HG03103 (cell line): ENCODE measurements at regions not wholly inside any gene's neighbourhood (a gene's known extent, or its start where the extent isn't known, plus 50 kb on each side); places are given as distances from the start of the nearest gene placed in this dataset.
"Not testable (repeated sequence)": the region's sequence is repeated elsewhere in the genome, so short reads cannot be mapped to it uniquely, and the experiment has no call there.

Experiments used
- ATAC-seq: cut with Tn5 transposase; IDR thresholded peaks from one replicate; pipeline ENCODE4 v1.9.1; 2021; ENCODE audit warnings: low read depth; ENCODE audit not compliant: unreplicated experiment

DNA sequence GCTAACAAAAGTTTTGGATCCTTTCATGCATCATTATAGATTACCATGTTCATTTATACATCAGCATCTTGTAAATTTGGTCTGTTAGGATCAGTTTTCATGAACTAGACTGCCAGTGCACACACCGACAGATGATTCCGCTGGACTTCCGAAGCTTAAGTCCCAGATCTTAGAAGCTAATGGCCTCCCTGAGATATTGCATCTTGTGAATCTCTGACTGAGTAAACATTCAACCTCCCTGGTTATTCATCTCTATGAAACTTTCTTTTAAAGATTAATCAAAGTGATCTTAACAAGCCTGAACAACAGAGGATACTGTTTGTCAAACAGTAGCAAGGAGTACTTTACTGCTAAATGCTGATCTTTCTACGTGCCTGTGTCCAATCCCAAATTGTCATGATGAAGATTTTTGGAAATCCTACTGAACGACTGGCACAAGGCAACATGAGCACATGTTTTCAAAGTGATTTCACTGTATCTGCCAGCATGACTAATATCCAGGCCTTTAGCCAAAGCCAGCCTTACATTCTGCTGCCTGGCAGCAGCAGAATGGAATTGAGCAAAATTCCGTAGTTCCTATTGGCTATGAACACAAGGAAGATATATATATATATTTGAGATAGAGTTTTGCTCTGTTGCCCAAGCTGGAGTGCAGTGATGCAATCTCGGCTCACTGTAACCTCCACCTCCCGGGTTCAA is 91.3 kb upstream of the ANK3 start:
- ATAC-seq, result no peak

DNA sequence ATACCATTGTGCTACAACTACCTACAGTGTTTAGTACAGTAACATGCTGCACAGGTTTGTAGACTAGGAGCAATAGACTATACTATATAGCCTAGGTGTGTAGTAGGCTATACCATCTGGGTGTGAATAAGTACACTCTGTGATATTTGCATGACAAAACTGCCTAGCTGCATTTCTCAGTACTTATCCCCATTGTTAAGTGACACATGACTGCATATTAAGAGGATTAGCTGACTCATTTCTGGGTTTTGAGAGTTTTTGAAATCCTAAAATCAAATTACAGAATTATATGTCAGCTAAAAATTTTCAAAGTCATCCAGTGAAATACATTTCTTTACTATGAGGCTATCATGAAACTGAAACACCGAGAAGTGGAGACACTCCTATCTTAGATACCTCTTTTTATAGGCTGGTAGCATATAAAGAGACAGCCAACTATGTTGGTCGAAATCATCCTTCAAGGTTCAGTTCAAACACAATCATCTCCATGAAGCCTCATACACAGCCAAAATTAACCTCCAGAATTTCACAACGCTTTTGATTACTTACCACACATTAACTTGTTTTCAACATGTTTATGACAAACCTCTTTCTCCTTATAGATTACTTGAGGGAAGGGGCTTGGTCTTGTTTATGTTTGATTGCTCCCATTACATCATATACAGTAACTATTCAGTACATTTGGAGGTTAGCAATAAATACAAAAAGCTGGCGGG is 89.8 kb upstream of the ANK3 start:
- no peak for ATAC-seq

DNA sequence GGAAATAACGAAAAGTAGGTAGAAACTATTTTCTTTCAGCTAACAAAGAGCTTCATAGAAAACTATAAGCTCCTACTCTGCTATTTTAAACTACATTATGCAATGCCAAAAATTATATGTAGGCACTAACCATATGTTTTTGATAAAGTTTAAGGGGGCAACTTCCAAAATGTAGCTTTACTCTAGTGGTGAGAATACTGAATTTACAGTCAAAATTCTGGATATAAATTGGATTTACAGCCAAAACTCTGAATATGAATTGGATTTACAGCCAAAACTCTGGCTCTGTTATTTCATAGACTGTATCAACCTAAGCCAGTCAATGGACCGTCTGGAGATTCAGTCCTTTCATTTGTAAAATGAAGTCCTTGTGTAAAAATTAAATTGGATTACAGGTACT is 86.8 kb upstream of the ANK3 start:
- no peak for ATAC-seq

DNA sequence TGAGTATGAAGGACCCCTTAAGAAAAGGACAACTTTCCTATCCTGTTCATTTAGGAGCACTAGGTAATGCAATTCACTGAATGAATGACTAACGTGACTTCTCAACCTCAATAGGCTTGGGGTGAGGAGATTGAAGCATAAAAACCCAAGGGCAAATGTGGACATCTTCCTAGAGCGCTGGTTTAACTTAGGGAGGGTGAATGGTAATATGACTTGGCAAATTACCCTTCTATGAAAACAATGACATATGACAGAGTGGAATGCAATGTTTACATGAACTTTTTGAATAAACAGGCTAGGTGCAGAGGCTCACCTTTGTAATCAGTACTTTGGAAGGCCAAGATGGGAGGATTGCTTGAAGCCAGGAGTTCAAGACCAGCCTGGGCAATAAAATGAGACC is 83.9 kb upstream of the ANK3 start:
- ATAC-seq, result no peak

DNA sequence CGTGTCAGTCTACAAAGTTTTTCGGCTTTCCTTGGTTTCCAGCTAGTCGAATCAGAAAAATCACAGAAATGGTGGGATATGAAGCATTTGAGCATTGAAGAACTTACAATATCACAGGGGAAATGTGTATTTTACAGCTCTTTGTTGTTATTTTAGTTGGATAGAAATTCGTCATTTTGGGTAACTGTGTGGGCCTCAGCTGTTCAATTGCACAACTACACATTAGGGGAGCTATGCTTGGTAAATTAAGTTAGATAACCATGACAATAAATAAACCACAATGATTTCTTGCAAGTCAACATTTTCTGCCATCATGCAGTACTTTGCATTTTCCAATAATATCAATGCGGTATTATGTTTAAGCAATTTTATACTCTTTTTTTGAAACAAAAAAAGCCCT is 80.4 kb upstream of the ANK3 start:
- ATAC-seq, result no peak

DNA sequence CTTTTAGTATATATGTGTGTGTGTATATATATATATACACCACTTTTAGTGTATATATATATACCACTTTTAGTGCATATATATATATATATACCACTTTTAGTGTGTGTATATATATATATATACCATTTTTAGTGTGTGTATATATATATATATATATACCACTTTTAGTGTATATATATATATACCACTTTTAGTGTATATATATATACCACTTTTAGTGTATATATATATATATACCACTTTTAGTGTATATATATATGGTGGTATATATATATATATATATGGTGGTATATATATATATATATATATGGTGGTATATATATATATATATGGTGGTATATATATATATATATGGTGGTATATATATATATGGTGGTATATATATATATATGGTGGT is 79.5 kb upstream of the ANK3 start:
- ATAC-seq, result not testable (repeated sequence)

DNA sequence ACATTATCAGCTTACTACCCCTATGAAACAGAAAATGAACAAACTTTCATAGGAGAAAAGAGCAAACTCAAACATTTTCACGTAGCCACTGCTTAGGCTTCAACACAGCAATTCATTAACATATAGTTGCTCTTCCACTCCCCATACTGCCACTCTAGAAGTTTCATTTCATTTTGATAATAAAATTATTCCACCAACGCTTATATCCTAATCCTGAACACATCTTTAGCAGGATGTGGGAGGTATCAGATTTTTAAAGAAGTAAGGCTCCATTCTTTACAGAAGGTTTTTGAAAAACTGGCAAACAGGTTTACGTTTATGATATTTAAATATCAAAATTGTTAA is 77.5 kb upstream of the ANK3 start:
- ATAC-seq, result no peak

DNA sequence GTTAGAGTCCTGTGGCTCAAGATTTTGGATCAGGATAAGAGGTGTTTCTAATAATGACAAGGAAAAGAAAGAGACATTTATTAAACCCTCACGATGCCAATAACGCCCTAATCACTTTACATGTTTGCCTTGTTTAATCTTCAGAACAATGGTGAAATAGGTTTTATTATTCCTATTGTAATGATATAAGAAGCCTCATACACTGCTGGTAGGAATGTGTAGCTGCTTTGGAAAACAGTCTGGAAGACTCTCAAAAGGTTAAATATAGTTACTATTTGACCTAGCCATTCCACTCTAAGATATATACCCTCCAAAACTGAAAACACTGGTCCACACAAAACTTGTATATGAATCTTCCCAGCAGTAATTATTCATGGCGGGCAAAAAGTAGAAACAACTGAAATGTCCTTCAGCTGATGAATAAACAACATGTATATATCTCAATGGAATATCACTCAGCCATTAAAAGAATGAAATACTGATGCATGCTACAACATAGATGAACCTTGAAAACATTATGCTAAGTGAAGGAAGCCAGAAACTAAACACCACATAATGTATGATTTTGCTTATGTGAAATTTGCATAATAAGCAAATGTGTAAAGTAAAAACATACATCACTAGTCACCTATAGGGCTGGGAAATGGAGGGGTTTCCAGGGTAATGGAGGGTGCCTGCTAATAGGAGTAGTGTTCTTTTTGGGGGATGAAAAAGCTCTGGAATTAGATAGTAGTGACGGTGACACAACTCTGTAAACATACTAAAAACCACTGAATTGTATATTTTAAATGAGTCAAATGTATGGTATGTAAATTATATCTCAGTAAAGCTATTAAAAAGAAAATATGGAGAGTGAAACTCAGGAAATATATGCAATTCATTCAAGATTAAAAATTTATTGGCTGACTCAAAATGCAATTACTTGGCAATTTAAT is 76.9 kb upstream of the ANK3 start:
- ATAC-seq, result no peak

DNA sequence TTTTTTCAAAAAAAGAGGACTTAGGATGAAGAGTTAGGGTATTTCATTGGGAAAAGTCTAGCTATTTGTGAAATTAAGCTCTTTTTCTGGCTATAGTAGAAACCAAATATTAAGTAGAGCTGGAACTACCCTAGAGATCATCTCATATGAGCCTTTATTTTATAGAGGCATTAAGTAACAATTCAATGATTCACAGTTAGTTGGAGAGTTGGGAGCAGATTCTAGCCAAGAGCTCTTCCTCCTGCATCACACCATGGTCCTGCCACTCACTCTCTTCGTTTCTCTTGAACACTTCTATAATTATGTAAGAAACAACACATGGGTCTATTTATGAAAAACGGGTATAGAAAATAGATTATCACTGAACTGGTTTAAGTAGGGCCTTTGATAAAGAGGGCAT is 76.1 kb upstream of the ANK3 start:
- no peak for ATAC-seq

DNA sequence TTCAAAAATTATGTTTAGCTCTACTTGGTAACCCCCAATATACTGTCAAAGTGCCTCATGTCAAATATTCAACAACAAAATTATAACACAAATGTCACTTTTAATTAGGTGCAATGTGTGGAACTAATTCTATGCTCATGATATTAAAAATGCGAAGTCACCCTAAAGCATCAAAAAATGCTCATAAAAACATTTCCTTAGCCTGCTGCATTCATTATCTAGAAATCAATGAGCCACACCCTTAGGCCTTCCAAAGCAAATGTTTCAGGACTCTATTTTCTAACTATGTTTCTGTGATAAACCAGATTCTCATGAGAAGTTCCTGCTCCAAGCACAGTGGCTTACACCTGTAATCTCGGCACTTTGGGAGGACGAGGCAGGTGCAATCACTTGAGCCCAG is 75.0 kb upstream of the ANK3 start:
- ATAC-seq, result no peak

DNA sequence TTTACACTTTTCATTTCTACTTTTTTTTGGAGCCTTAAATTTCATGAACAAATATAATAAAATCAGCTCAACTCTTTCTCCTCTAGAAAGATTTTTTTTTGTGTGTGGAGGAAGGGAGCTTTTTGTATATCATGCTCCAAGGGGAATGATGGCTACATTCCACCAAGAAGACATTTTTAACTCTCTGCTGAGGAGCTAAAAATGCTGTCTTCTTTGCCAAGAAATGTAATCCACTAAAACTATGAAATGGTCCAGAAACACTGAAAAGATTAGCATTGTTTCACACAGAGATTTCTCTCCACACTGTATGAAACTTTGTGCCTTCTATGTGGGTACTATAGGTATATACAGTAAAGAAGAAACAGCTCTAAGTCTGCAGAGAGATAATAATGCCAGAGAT is 74.1 kb upstream of the ANK3 start:
- no peak for ATAC-seq

DNA sequence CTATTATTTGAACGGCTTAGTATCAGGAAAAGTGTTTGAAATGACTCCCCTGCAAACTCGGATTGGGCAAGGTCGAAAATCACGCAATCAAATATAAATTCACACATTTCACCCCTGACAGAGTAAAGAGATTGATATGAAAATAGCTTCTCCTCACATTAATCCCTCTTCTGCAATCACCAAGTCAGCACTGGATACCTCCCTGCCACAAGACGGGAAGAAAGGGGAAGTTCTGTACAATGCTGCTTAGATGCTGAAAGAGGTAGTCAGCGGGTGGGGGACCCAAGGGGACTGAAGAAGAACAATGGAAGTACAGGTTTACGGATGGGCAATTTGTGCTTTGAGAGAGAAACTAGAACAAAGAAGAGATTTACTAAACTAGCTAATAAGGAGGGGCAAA is 72.0 kb upstream of the ANK3 start:
- no peak for ATAC-seq

DNA sequence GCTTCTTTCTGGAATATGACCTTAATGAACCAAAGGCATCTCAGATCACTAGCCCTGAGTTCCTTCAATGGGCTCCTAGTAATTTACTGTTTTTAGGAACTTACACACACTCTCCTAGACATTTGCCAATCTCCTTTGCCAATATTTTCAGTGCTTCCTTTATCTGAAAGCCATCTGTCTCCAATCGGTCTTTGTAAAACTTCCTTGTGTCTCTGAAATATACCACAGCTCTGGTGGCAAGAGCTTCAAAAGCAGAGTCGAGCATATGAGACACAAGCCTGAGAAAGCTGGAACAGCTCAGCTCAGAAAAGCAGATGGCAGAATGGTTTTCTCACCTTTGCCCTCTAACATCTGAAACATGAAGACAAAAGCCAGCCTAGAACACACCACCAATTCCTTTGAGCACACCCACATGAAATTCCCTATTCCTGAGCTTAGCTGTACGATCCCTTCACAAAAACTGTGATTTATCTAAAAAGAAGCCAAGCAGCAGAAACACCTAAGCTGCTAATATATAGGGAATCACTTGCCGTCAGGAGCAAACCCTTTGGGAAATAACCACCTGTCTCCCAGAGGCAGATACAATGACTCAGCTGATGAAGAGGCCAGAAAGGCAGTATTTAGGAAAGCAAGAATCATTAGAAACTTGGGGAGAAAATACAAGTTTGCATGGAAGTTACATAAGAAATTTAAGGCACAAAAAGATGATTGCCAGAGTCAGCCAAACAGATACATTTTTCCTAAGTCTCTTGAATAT is 70.2 kb upstream of the ANK3 start:
- no peak for ATAC-seq

DNA sequence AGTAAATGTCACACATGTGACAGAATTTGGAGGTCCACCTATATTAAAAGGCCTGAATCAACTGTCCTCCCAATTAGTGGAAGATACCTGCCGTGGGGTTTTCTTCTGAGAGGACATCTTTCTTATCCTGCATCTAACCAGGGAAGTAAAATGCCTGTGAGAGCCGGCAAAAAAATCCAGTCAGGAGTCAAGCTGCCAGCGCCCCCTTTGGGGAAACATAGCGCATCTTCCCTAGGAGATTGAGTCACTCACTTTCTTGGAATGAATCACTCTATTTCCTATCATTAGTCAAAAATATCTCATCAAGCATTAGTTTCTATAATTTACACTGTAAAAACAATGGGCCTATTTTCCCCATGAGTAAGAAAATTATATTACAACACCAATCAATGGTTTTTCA is 66.4 kb upstream of the ANK3 start:
- no peak for ATAC-seq

DNA sequence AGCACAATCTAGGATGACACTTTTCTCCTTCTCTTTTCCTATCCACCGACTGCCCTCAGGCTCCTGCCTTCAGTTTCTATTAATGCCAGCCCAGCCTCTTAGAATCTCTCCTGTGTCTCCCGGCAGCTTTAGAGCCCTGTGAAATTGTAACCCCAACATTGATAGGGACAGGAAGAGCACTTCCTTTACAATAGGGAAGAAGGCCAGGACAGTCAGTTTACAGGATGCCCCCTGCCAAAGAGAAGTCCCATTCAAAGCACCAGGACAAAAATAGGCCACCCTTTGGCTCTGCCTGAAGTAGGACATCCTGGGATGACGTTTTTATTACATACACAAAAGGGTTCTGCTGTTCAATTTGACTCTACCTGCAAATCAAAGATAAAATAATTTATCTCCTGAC is 64.7 kb upstream of the ANK3 start:
- ATAC-seq, result no peak

DNA sequence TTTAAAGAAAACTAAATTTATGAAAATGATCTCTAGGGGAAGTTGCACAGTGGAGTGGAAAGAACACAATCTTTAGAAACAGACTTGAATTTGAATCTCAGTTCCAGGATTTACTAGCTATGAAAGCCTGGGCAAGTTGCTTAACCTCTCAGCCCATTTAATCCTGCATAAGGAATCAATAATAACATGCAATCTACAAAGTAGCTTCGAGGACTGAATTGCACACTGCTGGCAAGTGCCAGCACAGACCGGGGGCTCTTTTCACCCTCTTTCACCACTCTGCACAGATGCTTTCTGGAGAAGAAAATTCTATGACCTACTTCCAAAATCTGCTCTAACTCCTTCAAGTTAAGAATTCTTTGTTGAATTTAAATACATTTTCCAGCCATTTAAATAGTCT is 63.4 kb upstream of the ANK3 start:
- ATAC-seq, result no peak

DNA sequence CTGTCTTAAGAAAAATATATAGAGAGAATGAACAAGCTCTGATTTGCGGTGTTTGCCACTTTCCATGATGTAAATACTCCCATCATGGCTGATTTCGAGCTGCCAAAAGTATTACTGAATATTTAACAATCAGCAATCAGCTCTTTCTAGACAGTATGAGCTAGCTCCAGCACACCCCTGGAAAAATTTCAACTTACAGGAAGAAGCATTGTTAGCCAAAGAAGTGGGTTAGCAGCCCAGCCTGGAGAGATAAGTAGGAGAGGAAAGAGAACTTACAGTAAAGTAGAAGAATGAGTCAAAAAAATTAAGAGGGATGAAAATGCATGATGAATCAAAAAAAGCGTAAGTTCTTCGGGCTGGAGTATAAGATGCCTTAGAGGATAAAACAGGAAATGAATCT is 60.6 kb upstream of the ANK3 start:
- no peak for ATAC-seq

DNA sequence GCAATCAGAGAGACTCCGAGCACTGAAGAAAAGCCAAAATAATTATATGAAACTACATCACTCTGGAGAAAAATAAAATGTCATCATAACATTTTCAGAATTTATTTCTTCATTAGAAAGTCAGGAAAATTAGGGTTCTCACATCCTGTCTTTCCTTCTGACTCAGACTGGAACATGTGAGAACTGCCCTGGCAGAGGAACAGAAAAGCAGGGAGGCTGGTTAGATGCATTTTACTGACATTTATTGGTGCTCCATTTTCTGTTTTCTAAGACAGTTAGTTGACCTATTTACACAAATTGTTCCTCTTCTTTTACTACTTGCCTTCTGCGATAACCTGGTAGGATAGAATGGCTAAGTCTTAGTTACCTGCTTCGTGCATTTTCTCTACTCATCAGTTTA is 58.6 kb upstream of the ANK3 start:
- ATAC-seq, result no peak

DNA sequence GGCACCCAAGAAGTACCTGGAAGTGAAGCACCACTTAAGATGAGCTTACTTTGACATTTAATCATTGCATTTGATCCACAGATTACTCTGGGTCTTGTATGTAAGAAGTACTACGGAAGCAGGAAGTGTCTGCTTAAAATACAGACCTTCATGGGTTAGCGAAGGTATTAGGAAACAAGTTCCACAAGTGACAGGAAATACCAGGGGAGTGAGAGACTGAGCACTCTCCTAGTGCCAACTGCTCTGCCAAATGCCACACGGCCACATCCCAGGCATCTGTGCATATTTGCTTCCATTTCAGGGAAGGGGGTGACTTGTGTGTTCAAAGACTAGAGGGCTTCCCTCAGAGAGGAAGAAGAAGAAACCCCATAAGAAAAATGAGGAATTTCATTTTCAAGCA is 57.2 kb upstream of the ANK3 start:
- ATAC-seq, result no peak

DNA sequence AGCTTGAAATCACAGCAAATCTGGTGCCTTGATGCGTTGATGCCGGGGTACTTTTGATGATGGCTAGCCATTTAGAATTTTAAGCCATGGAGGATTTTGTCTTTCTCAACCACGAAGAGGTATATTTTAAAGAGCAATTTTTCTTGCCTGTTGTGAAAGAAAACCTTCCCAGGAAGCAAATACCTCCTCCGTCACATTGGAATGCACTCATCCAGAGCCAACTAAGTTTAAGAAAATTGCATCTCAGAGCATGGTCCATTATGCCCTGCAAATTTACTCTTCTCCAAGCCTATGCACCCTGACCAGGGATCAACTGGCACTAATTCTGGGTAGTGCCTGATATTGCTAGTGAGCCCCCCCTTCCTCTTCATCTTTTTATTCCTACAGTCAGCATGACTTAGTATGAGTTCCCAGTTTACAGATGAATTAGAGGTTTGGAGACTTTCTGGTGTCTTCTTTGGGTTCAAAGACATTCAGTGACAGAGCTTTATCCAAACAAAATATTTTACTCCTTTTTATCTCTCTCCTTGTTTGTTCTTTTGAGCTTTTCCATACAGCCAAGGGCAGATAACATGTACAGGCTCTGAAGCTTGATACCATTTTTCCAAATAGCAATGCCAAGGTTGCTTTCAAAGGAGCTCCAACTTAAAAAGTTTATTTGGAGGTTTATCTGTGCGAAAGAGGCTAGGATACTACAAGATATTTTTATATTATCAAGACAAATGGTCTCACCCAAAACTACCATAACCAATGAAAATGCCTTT is 56.6 kb upstream of the ANK3 start:
- no peak for ATAC-seq
